GM06990 (cell line): ENCODE measurements at regions not wholly inside any gene's neighbourhood (a gene's known extent, or its start where the extent isn't known, plus 50 kb on each side); places are given as distances from the start of the nearest gene placed in this dataset.
"Not testable (repeated sequence)": the region's sequence is repeated elsewhere in the genome, so short reads cannot be mapped to it uniquely, and the experiment has no call there.

Source experiments
- DNase-seq: peaks from one replicate; pipeline ENCODE4 v3.0.0-alpha.2; 2011; ENCODE audit not compliant: insufficient read length; ENCODE audit errors: extremely low read depth
- H3K27me3 ChIP-seq: replicated peaks from 2 replicates; pipeline ENCODE4 v1.6.0; 2011; ENCODE audit warnings: low read length; ENCODE audit not compliant: control insufficient read depth, insufficient read depth
- H3K36me3 ChIP-seq: 2 replicates; pipeline ENCODE4 v1.5.1; 2011; ENCODE audit warnings: low read length; ENCODE audit not compliant: control insufficient read depth, insufficient read depth
- H3K4me3 ChIP-seq: replicated peaks from 2 replicates; pipeline ENCODE4 v1.5.1; 2011; ENCODE audit warnings: low read depth, mild to moderate bottlenecking, control low read depth, low read length
- CTCF ChIP-seq: IDR thresholded peaks from 2 replicates; pipeline ENCODE4 v1.5.1; 2011; ENCODE audit warnings: low read length, control low read depth, mild to moderate bottlenecking, inconsistent platforms; ENCODE audit not compliant: insufficient read depth, poor library complexity, severe bottlenecking

GRCh38 chr1:118395430-118395991 is 210.5 kb upstream of the SPAG17 start:
- TF ChIP-seq CTCF = no peak
- H3K36me3 ChIP-seq = no peaks in the 10 kb centered on the region
- no peak for DNase-seq
- no peak overlapping the region for H3K4me3 ChIP-seq
- no peaks in the 10 kb centered on the region for H3K27me3 ChIP-seq

GRCh38 chr1:118390955-118391354 is 205.9 kb upstream of the SPAG17 start:
- Histone ChIP-seq H3K36me3 (no peaks in the 10 kb centered on the region), H3K27me3 (no peaks in the 10 kb centered on the region), H3K4me3 (no peak overlapping the region)
- no peak for TF ChIP-seq CTCF
- DNase-seq = no peak

DNA sequence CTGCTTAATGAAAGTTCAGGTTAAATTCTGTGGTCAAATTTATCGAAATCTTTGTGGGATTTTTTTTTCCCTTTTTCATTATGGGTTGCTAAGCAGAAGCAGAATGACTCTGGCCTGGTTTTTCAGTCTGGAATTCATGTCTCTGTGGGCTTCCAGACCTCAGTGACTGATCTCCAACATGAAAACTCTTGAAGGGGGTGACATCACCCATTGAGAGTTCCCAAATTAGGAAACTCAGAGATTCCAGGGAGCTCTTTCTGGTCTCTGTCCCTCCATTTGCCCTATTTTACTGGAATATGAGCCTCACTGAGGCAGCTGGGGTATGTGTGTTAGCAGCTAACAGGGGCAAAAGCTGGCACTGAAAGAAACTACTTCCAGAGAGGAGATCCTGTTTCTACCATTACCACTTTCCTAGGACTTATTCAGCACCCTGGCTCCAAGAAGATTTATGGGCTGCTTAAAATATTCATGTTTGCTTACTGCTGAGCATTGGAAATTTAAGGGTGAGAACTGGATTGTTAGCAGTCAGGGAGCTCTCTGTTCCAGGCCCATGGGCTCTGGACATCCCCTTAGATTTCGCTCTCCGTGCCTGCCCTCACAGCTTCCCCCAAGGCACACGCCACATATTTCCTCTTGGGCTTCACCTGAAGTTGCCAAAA is 203.4 kb upstream of the SPAG17 start:
- H3K4me3 ChIP-seq = no peak overlapping the region
- TF ChIP-seq CTCF = no peak
- H3K27me3 ChIP-seq = no peaks in the 10 kb centered on the region
- no peaks in the 10 kb centered on the region for H3K36me3 ChIP-seq
- DNase-seq = no peak

GRCh38 chr1:118381197-118381869 is 196.3 kb upstream of the SPAG17 start:
- DNase-seq = no peak

GRCh38 chr1:118377183-118377582 is 192.2 kb upstream of the SPAG17 start:
- not testable (repeated sequence) for H3K4me3 ChIP-seq, H3K36me3 ChIP-seq, DNase-seq, H3K27me3 ChIP-seq

More at GRCh38 chr1:118381197-118381869, 196.3 kb upstream of the SPAG17 start:
- TF ChIP-seq CTCF = no peak
- Histone ChIP-seq H3K27me3 (no peaks in the 10 kb centered on the region), H3K4me3 (no peak overlapping the region), H3K36me3 (no peaks in the 10 kb centered on the region)

- Histone ChIP-seq H3K36me3 (no peaks in the 10 kb centered on the region), H3K27me3 (no peaks in the 10 kb centered on the region), H3K4me3 (no peak overlapping the region)
- no peak for TF ChIP-seq CTCF
- DNase-seq = no peak
These were observed 186.6 kb upstream of the SPAG17 start for GRCh38 chr1:118371612-118372011.
